ENCODE measurements at regions not wholly inside any gene's neighbourhood (a gene's known extent, or its start where the extent isn't known, plus 50 kb on each side); places are given as distances from the start of the nearest gene placed in this dataset.

DNA sequence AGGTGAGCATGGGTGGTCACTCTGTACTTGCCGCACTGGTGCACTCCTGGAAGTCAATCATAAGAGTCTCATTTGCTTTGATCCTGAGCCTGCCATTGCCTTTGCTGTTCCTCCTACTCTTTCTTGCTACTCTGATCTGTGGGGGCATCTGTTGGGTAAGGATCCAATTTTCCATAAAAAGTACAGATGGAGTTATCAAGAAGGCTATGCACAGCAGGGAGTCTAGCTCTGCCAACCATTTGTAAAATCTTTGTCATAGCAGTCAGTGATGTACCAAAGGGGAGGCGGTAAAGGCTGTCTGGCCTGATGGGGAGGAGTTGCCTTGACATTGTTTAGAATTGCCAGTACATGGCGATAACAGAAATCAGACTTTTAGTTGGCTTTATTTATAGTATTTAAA lies 109.0 kb upstream of the PLPPR1 start:
- TF ChIP-seq CTCF (IDR thresholded peaks at IDR 0.05) (no peak), POLR2A (IDR thresholded peaks at IDR 0.05) (no peak), POLR2AphosphoS5 (IDR thresholded peaks at IDR 0.05) (no peak)

Measured in prostate gland (tissue), 2 donors.